Activated naive CD4-positive, alpha-beta T cell treated with anti-CD3 and anti-CD28 coated beads, Interleukin-2, amount 50 U/mL, for 16 hours (primary cell): ENCODE measurements at regions not wholly inside any gene's neighbourhood (a gene's known extent, or its start where the extent isn't known, plus 50 kb on each side); places are given as distances from the start of the nearest gene placed in this dataset.

ENCODE experiments used
- DNase-seq: peaks from one replicate; pipeline ENCODE4 v3.0.0-alpha.2; 2020

GRCh38 chr9:129486756-129487657 lies 133.9 kb downstream of the C9orf50 start:
- no peak for DNase-seq

GRCh38 chr9:129485145-129485774 lies 135.6 kb downstream of the C9orf50 start:
- DNase-seq, result no peak

GRCh38 chr9:129484352-129485000 lies 136.4 kb downstream of the C9orf50 start:
- DNase-seq, result no peak

- no peak for DNase-seq
These were observed 137.2 kb downstream of the C9orf50 start for GRCh38 chr9:129483415-129484351.

- DNase-seq, result peak; percentile 32
These were observed 138.1 kb downstream of the C9orf50 start for GRCh38 chr9:129482521-129483414.

- DNase-seq, result no peak
These were observed 138.9 kb downstream of the C9orf50 start for GRCh38 chr9:129481810-129482511.

GRCh38 chr9:129481424-129481809 lies 139.5 kb downstream of the C9orf50 start:
- DNase-seq, result no peak

GRCh38 chr9:129480745-129481144 lies 140.2 kb downstream of the C9orf50 start:
- DNase-seq, result no peak

- DNase-seq, result no peak
These were observed 140.7 kb downstream of the C9orf50 start for GRCh38 chr9:129480227-129480626.

- no peak for DNase-seq
These were observed 141.3 kb downstream of the C9orf50 start for GRCh38 chr9:129479631-129480011.

GRCh38 chr9:129478961-129479630 lies 141.8 kb downstream of the C9orf50 start:
- no peak for DNase-seq

GRCh38 chr9:129478461-129478860 lies 142.4 kb downstream of the C9orf50 start:
- DNase-seq, result no peak

- DNase-seq, result no peak
These were observed 143.9 kb downstream of the C9orf50 start for GRCh38 chr9:129476821-129477611.

- no peak for DNase-seq
These were observed 146.0 kb downstream of the C9orf50 start for GRCh38 chr9:129474740-129475404.

GRCh38 chr9:129473523-129474244 lies 147.2 kb downstream of the C9orf50 start:
- DNase-seq, result no peak

- DNase-seq, result no peak
These were observed 148.2 kb downstream of the C9orf50 start for GRCh38 chr9:129472651-129473102.

GRCh38 chr9:129471201-129472019 lies 149.5 kb downstream of the C9orf50 start:
- DNase-seq, result no peak
